Aorta (tissue), 5 donors: ENCODE measurements at regions not wholly inside any gene's neighbourhood (a gene's known extent, or its start where the extent isn't known, plus 50 kb on each side); places are given as distances from the start of the nearest gene placed in this dataset.
"Not testable (repeated sequence)": the region's sequence is repeated elsewhere in the genome, so short reads cannot be mapped to it uniquely, and the experiment has no call there.

Source experiments
- ATAC-seq: fragments of 200-7000 bp; cut with Tn5 transposase; one replicate; pipeline ENCODE4 v1.9.1; 2022; ENCODE audit warnings: moderate library complexity; ENCODE audit not compliant: low FRiP score
- DNase-seq, 2 donors: peaks; one replicate each; pipeline ENCODE4 v3.0.0-alpha.2; 2020
- H3K27ac ChIP-seq, 2 donors: one replicate each; pipeline ENCODE4 v1.5.1; 2013; ENCODE audit warnings: low read length in 2 of 2, mild to moderate bottlenecking in 2 of 2, moderate library complexity in 2 of 2, control low read depth in 1 of 2, inconsistent platforms in 1 of 2, low read depth in 1 of 2
- H3K27me3 ChIP-seq, 2 donors: one replicate each; pipeline ENCODE4 v1.6.1; 2013; ENCODE audit warnings: control low read depth in 1 of 2, low read length in 1 of 2, mild to moderate bottlenecking in 1 of 2, moderate library complexity in 1 of 2; ENCODE audit not compliant: insufficient read depth in 2 of 2, control insufficient read depth in 1 of 2
- H3K36me3 ChIP-seq, 2 donors: one replicate each; pipeline ENCODE4 v1.6.1; 2013; ENCODE audit warnings: control low read depth in 1 of 2, low read length in 1 of 2, mild to moderate bottlenecking in 1 of 2; ENCODE audit not compliant: insufficient read depth in 2 of 2, control insufficient read depth in 1 of 2
- H3K4me1 ChIP-seq, 2 donors: one replicate each; pipeline ENCODE4 v1.6.1; 2013; ENCODE audit warnings: low read length in 2 of 2, control low read depth in 1 of 2, mild to moderate bottlenecking in 1 of 2, moderate library complexity in 1 of 2; ENCODE audit not compliant: insufficient read depth in 2 of 2, control insufficient read depth in 1 of 2
- H3K4me3 ChIP-seq, 2 donors: one replicate each; pipeline ENCODE4 v1.5.1; 2013; ENCODE audit warnings: low read length in 2 of 2, control low read depth in 1 of 2, mild to moderate bottlenecking in 1 of 2
- H3K9me3 ChIP-seq: one replicate; pipeline ENCODE4 v1.6.1; 2013; ENCODE audit warnings: mild to moderate bottlenecking, low read length; ENCODE audit not compliant: control insufficient read depth
- WGBS, 2 donors: extraction: QIAGEN DNeasy Blood & Tissue Kit; methylation state at CpG; one replicate each; pipeline ENCODE4 v1.1.7; 2013; 5-methylcytosine and 5-hydroxymethylcytosine counted together
- intact Hi-C, 2 donors: fragments of 100-400 bp; cut with DNase I; formaldehyde crosslinking; loops; one replicate each; pipeline versions ENCODE4 v1.14.2 to v1.15.0; 2022
- donor health status: healthy with polysubstance abuse.
- donor health status: Bipolar disorder and iron deficiency.
- donor health status: DM: no; HTN: no; CAD: no.
- donor health status: DM: no; HTN: no; CAD: no.
- donor health status: DM: yes; HTN: yes; CAD: no.

DNA sequence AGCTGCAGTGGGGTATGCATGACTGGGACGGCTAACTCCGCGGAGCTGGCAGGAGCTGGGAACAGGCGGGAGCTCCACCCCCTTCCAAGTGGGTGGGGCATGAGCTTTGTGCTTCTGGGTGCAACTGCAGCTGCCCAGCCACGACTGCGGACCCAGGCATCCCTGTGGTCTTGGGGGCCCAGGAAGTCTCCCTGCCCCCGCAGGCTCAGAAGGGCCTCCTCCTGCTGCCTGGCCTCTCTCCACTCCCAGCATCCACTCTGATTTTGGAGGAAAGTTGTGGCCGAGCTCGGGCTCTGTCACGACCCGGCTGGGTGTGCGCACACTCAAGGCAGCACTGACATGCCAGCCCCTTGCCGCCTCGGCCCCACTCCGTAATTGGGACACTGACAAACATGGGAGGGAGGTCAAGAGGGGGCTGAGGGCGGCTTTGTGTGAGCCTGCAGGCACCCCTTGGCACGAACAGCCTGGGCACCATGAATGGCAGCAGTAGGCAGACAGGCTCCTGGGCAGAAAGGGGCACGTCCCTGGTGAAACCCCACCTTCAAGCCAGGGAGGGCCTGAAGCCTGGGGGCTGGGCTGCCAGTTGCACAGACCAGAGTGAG is 822.6 kb downstream of the GLUD2 start:
- H3K36me3 ChIP-seq: no peaks in the 10 kb centered on the region
- no peak for ATAC-seq
- 81 to 95% methylated on average over 18 of the region's 18 CpGs for WGBS, 2 donors

GRCh38 chrX:121871122-121871521 is 823.7 kb downstream of the GLUD2 start:
- ATAC-seq: no peak
- Histone ChIP-seq H3K36me3 (no peaks in the 10 kb centered on the region), H3K9me3 (no peaks in the 10 kb centered on the region), H3K27me3 (no peaks in the 10 kb centered on the region), H3K27ac (no peak overlapping the region), H3K4me1 (no peaks in the 10 kb centered on the region), H3K4me3 (no peak overlapping the region)
- intact Hi-C loops: no loop called here
- no peak for DNase-seq
- WGBS, 2 donors: 94 to 99% methylated on average over 12 of the region's 12 CpGs

More for the DNA sequence above, 822.6 kb downstream of the GLUD2 start:
- H3K4me1 ChIP-seq: no peaks in the 10 kb centered on the region
- no peak for DNase-seq
- intact Hi-C loops: no loop called here
- no peak overlapping the region for H3K4me3 ChIP-seq
- H3K9me3 ChIP-seq: no peaks in the 10 kb centered on the region
- H3K27ac ChIP-seq: no peak overlapping the region
- H3K27me3 ChIP-seq: no peaks in the 10 kb centered on the region

DNA sequence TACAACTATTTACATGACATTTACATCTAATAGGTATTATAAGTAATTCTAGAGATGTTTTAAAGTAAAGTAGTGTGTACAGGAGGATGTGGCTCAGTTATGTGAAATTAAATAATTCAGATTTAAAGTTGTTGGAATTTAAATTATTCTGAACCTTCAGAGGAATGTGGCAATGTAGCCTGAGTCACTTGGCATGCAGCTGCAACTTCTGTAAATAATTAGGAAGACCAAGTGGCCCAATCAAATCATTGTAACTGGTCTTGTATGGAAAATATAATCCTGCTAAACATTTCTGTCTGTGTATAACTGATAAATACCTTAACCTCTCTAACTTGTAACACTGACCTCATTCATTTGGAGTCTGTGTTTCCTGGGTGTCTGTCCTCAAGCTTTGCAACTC is 828.9 kb downstream of the GLUD2 start:
- no peaks in the 10 kb centered on the region for H3K27me3 ChIP-seq
- no peak overlapping the region for H3K27ac ChIP-seq
- H3K36me3 ChIP-seq: no peaks in the 10 kb centered on the region
- H3K9me3 ChIP-seq: no peaks in the 10 kb centered on the region
- no peak for ATAC-seq
- no peak for DNase-seq
- no peak overlapping the region for H3K4me3 ChIP-seq
- intact Hi-C loops: no loop called here
- no peaks in the 10 kb centered on the region for H3K4me1 ChIP-seq

DNA sequence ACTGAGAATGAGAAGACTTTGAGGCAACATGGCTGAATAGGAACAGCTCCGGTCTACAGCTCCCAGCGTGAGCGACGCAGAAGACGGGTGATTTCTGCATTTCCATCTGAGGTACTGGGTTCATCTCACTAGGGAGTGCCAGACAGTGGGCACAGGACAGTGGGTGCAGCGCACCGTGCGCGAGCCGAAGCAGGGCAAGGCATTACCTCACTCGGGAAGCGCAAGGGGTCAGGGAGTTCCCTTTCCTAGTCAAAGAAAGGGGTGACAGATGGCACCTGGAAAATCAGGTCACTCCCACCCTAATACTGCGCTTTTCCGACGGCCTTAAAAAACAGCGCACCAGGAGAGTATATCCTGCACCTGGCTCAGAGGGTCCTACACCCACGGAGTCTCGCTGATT is 829.9 kb downstream of the GLUD2 start:
- H3K27me3 ChIP-seq, H3K9me3 ChIP-seq, H3K4me3 ChIP-seq, DNase-seq, intact Hi-C loops, H3K36me3 ChIP-seq, ATAC-seq, H3K4me1 ChIP-seq, H3K27ac ChIP-seq: not testable (repeated sequence)
- 94 to 97% methylated on average over 18 of the region's 18 CpGs for WGBS, 2 donors

DNA sequence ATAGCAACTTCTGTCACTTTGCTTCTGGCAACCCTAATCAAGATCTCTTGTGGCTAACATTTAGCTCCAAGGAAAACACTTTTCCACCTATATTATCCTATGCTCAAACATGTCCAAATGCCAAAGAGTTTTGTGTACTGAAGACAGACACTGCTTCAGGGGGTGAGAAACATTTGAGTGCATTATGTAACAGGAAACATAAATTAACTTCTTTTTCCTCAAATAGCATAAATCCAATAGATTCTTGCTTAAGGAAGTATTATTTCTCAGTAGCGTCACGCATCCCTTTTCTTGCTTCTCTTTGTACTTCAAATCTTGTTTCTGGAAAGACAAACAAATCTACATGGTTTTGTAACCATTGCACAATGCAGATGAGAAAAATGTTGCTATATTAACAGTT is 839.1 kb downstream of the GLUD2 start:
- DNase-seq (no peak), ATAC-seq (no peak)
- no peaks in the 10 kb centered on the region for H3K36me3 ChIP-seq
- no peaks in the 10 kb centered on the region for H3K9me3 ChIP-seq
- no peak overlapping the region for H3K27ac ChIP-seq
- intact Hi-C loops: no loop called here
- H3K27me3 ChIP-seq: no peaks in the 10 kb centered on the region
- H3K4me3 ChIP-seq: no peak overlapping the region
- WGBS, 2 donors: 77 to 84% methylated on average over 2 of the region's 2 CpGs
- H3K4me1 ChIP-seq: no peaks in the 10 kb centered on the region

DNA sequence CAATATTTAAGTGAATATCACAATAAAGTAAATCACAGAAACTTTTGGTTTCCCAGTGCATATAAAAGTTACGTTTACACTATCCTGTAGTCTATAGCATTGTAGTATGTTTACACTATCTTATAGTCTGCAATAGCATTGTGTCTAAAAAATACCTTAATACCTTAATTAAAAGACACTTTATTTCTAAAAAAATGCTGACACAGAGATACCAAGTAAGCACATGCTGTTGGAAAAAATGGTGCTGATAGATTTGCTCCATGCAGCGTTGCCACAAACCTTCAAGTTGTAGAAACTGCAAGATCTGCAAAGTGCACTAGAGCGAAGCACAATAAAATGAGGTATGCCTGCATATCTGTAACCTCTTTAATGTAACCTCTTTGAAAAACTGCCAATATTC is 847.3 kb downstream of the GLUD2 start:
- no peaks in the 10 kb centered on the region for H3K27me3 ChIP-seq
- no peak overlapping the region for H3K27ac ChIP-seq
- intact Hi-C loops: no loop called here
- WGBS, 2 donors: 91 to 94% methylated on average over 3 of the region's 3 CpGs
- DNase-seq (no peak), ATAC-seq (no peak)
- no peaks in the 10 kb centered on the region for H3K4me1 ChIP-seq
- H3K9me3 ChIP-seq: no peaks in the 10 kb centered on the region
- H3K4me3 ChIP-seq: no peak overlapping the region
- H3K36me3 ChIP-seq: no peaks in the 10 kb centered on the region

DNA sequence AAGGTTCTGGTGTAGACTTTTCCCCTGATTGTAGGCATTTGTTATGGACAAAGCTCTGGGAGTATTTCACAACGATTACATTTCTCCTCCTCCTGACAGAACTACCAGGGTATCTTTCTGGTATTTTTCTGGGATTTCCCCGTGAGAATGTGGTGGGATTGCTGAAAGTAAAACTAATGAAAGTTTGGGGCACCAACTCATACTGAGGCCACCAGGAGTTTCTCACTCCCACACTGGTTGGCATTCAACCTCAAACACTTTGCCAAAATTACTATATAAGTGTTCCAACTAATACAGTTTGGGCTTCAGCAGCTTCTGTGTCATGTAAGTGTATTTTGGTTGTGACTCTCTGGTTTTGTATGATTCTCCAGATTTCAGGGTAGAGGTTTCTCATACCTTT is 855.1 kb downstream of the GLUD2 start:
- no peaks in the 10 kb centered on the region for H3K36me3 ChIP-seq
- DNase-seq: no peak
- no peak overlapping the region for H3K4me3 ChIP-seq
- no peaks in the 10 kb centered on the region for H3K9me3 ChIP-seq
- no peaks in the 10 kb centered on the region for H3K27me3 ChIP-seq
- 7 to 30% methylated on average over 2 of the region's 2 CpGs for WGBS, 2 donors
- H3K27ac ChIP-seq: no peak overlapping the region
- no peak for ATAC-seq
- H3K4me1 ChIP-seq: no peaks in the 10 kb centered on the region
- intact Hi-C loops: no loop called here

- Histone ChIP-seq H3K4me1 (no peaks in the 10 kb centered on the region), H3K27me3 (no peaks in the 10 kb centered on the region), H3K36me3 (no peaks in the 10 kb centered on the region), H3K27ac (no peak overlapping the region), H3K4me3 (no peak overlapping the region), H3K9me3 (no peaks in the 10 kb centered on the region)
- DNase-seq (no peak), ATAC-seq (no peak)
- WGBS, 2 donors: 87 to 97% methylated on average over 7 of the region's 7 CpGs
- intact Hi-C loops: no loop called here
Measured at GRCh38 chrX:121903961-121904360, 856.6 kb downstream of the GLUD2 start.

GRCh38 chrX:121921258-121921657 is 873.8 kb downstream of the GLUD2 start:
- DNase-seq (no peak), ATAC-seq (no peak)
- 42 to 72% methylated on average over 2 of the region's 2 CpGs for WGBS, 2 donors
- no peaks in the 10 kb centered on the region for H3K27me3 ChIP-seq
- no peaks in the 10 kb centered on the region for H3K4me1 ChIP-seq
- no peak overlapping the region for H3K27ac ChIP-seq
- intact Hi-C loops: no loop called here
- no peaks in the 10 kb centered on the region for H3K36me3 ChIP-seq
- H3K9me3 ChIP-seq: no peaks in the 10 kb centered on the region
- no peak overlapping the region for H3K4me3 ChIP-seq
